ENCODE measurements at regions not wholly inside any gene's neighbourhood (a gene's known extent, or its start where the extent isn't known, plus 50 kb on each side); places are given as distances from the start of the nearest gene placed in this dataset.

GRCh38 chr1:81129776-81130175 is 671.0 kb upstream of the ADGRL2 start:
- Histone ChIP-seq H3K36me3 (replicated peaks; ENCODE audit: insufficient read depth, low read length) (no peaks in the 10 kb centered on the region), H2AFZ (ENCODE audit: low read length) (no peak overlapping the region), H3K4me3 (ENCODE audit: low read length) (no peak overlapping the region), H4K20me1 (ENCODE audit: insufficient read depth, low read length) (no peaks in the 10 kb centered on the region), H3K27ac (ENCODE audit: low read length) (no peak overlapping the region), H3K9ac (ENCODE audit: low read length) (no peak overlapping the region), H3K9me3 (replicated peaks; ENCODE audit: insufficient read depth, low read length) (no peaks in the 10 kb centered on the region), H3K4me2 (ENCODE audit: low read depth, low read length) (no peak overlapping the region), H3F3A (ENCODE audit: insufficient read depth, low read length) (0 out of 2 replicates have a peak, but pooled peaks cover 4% of the 10 kb centered on the region), H3K79me2 (ENCODE audit: low read length) (no peaks in the 10 kb centered on the region), H3K9me2 (replicated peaks; ENCODE audit: insufficient read depth, low read length) (no peaks in the 10 kb centered on the region), H3K27me3 (replicated peaks; ENCODE audit: insufficient read depth, low read length) (no peaks in the 10 kb centered on the region), H3K4me1 (ENCODE audit: low read length) (peaks cover 10% of the 10 kb centered on the region)
- TF ChIP-seq EZH2phosphoT487 (IDR thresholded peaks at IDR 0.05; ENCODE audit: low read length) = no peak
- TF ChIP-seq CTCF (IDR thresholded peaks at IDR 0.05; ENCODE audit: low read length) = no peak
- TF ChIP-seq EZH2 (optimal IDR thresholded peaks at IDR 0.05; ENCODE audit: low read depth, low read length) = no peak
- no peak for DNase-seq

GRCh38 chr1:81129366-81129765 is 671.4 kb upstream of the ADGRL2 start:
- Histone ChIP-seq H2AFZ (ENCODE audit: low read length) (no peak overlapping the region), H3K9me3 (replicated peaks; ENCODE audit: insufficient read depth, low read length) (no peaks in the 10 kb centered on the region), H3K79me2 (ENCODE audit: low read length) (no peaks in the 10 kb centered on the region), H4K20me1 (ENCODE audit: insufficient read depth, low read length) (no peaks in the 10 kb centered on the region), H3K36me3 (replicated peaks; ENCODE audit: insufficient read depth, low read length) (no peaks in the 10 kb centered on the region), H3K9ac (ENCODE audit: low read length) (no peak overlapping the region), H3K9me2 (replicated peaks; ENCODE audit: insufficient read depth, low read length) (no peaks in the 10 kb centered on the region), H3K4me2 (ENCODE audit: low read depth, low read length) (no peak overlapping the region), H3K4me1 (ENCODE audit: low read length) (peaks cover 10% of the 10 kb centered on the region), H3F3A (ENCODE audit: insufficient read depth, low read length) (0 out of 2 replicates have a peak, but pooled peaks cover 4% of the 10 kb centered on the region), H3K27ac (ENCODE audit: low read length) (no peak overlapping the region), H3K27me3 (replicated peaks; ENCODE audit: insufficient read depth, low read length) (no peaks in the 10 kb centered on the region), H3K4me3 (ENCODE audit: low read length) (no peak overlapping the region)
- TF ChIP-seq EZH2phosphoT487 (IDR thresholded peaks at IDR 0.05; ENCODE audit: low read length) = no peak
- no peak for TF ChIP-seq CTCF (IDR thresholded peaks at IDR 0.05; ENCODE audit: low read length)
- TF ChIP-seq EZH2 (optimal IDR thresholded peaks at IDR 0.05; ENCODE audit: low read depth, low read length) = no peak
- no peak for DNase-seq

- H3F3A ChIP-seq (ENCODE audit: insufficient read depth, low read length) = 0 out of 2 replicates have a peak, but pooled peaks cover 4% of the 10 kb centered on the region
- H3K79me2 ChIP-seq (ENCODE audit: low read length) = no peaks in the 10 kb centered on the region
- no peaks in the 10 kb centered on the region for H3K9me2 ChIP-seq (replicated peaks; ENCODE audit: insufficient read depth, low read length)
- H3K9me3 ChIP-seq (replicated peaks; ENCODE audit: insufficient read depth, low read length) = no peaks in the 10 kb centered on the region
- H3K27ac ChIP-seq (ENCODE audit: low read length) = no peak overlapping the region
- TF ChIP-seq EZH2phosphoT487 (IDR thresholded peaks at IDR 0.05; ENCODE audit: low read length) (no peak), EZH2 (optimal IDR thresholded peaks at IDR 0.05; ENCODE audit: low read depth, low read length) (no peak), CTCF (IDR thresholded peaks at IDR 0.05; ENCODE audit: low read length) (no peak)
- no peak overlapping the region for H2AFZ ChIP-seq (ENCODE audit: low read length)
- H3K9ac ChIP-seq (ENCODE audit: low read length) = no peak overlapping the region
- H3K4me1 ChIP-seq (ENCODE audit: low read length) = peaks cover 10% of the 10 kb centered on the region
- DNase-seq = peak; percentile 62
- H3K27me3 ChIP-seq (replicated peaks; ENCODE audit: insufficient read depth, low read length) = no peaks in the 10 kb centered on the region
- no peak overlapping the region for H3K4me3 ChIP-seq (ENCODE audit: low read length)
- no peak overlapping the region for H3K4me2 ChIP-seq (ENCODE audit: low read depth, low read length)
- no peaks in the 10 kb centered on the region for H3K36me3 ChIP-seq (replicated peaks; ENCODE audit: insufficient read depth, low read length)
- H4K20me1 ChIP-seq (ENCODE audit: insufficient read depth, low read length) = no peaks in the 10 kb centered on the region
Observed at GRCh38 chr1:81128079-81128478, 672.7 kb upstream of the ADGRL2 start.

Measured in MM.1S (cell line).